ENCODE measurements at regions not wholly inside any gene's neighbourhood (a gene's known extent, or its start where the extent isn't known, plus 50 kb on each side); places are given as distances from the start of the nearest gene placed in this dataset.

- Histone ChIP-seq H2AFZ (ENCODE audit: low read length) (no peak overlapping the region), H3K4me3 (ENCODE audit: low read length) (no peak overlapping the region), H3K9ac (ENCODE audit: low read length) (no peak overlapping the region), H3K36me3 (ENCODE audit: insufficient read depth, low read length) (no peaks in the 10 kb centered on the region), H3K79me2 (ENCODE audit: low read length) (no peaks in the 10 kb centered on the region), H3K27me3 (ENCODE audit: low read length) (no peaks in the 10 kb centered on the region), H3K9me3 (ENCODE audit: low read length) (peaks cover 15% of the 10 kb centered on the region), H3K27ac (ENCODE audit: low read length) (no peak overlapping the region), H4K20me1 (ENCODE audit: insufficient read depth, low read depth, low read length) (no peaks in the 10 kb centered on the region), H3K4me1 (ENCODE audit: low read length) (no peaks in the 10 kb centered on the region), H3K4me2 (ENCODE audit: low read depth, low read length, poor library complexity, severe bottlenecking) (no peak overlapping the region), H3K9me2 (replicated peaks; ENCODE audit: insufficient read depth, low read length) (no peaks in the 10 kb centered on the region)
- no peak for DNase-seq
These were observed 104.5 kb downstream of the NR2F2 start for GRCh38 chr15:96435022-96435421.

DNA sequence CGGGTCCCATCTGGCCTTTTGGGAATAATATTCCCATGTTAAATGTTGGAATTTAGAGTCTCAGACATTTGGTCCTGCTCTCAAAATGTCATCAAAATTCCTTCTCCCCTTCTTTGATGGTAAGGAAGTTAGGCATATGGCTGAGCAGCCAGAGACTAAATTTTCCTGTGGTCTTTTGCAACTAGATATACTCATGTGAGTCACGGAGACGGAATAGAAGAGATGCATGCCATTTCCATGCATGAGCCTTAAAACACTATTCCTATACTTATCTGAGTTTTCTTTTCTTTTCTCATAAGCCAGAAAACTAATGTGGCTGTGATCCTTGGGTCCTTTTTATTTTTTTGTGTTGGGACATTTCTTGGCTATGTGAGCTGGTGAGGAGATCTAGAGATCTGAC is 105.3 kb downstream of the NR2F2 start:
- Histone ChIP-seq H4K20me1 (ENCODE audit: insufficient read depth, low read depth, low read length) (no peaks in the 10 kb centered on the region), H3K36me3 (ENCODE audit: insufficient read depth, low read length) (no peaks in the 10 kb centered on the region), H3K4me1 (ENCODE audit: low read length) (no peaks in the 10 kb centered on the region), H3K9me2 (replicated peaks; ENCODE audit: insufficient read depth, low read length) (no peaks in the 10 kb centered on the region), H3K27me3 (ENCODE audit: low read length) (no peaks in the 10 kb centered on the region), H2AFZ (ENCODE audit: low read length) (no peak overlapping the region), H3K4me2 (ENCODE audit: low read depth, low read length, poor library complexity, severe bottlenecking) (no peak overlapping the region), H3K4me3 (ENCODE audit: low read length) (no peak overlapping the region), H3K9ac (ENCODE audit: low read length) (no peak overlapping the region), H3K27ac (ENCODE audit: low read length) (no peak overlapping the region), H3K9me3 (ENCODE audit: low read length) (peaks cover 15% of the 10 kb centered on the region), H3K79me2 (ENCODE audit: low read length) (no peaks in the 10 kb centered on the region)
- no peak for DNase-seq

GRCh38 chr15:96440978-96441377 is 110.5 kb downstream of the NR2F2 start:
- Histone ChIP-seq H3K27me3 (ENCODE audit: low read length) (no peaks in the 10 kb centered on the region), H3K9me3 (ENCODE audit: low read length) (peaks cover 16% of the 10 kb centered on the region), H2AFZ (ENCODE audit: low read length) (no peak overlapping the region), H3K27ac (ENCODE audit: low read length) (no peak overlapping the region), H3K36me3 (ENCODE audit: insufficient read depth, low read length) (no peaks in the 10 kb centered on the region), H3K9ac (ENCODE audit: low read length) (no peak overlapping the region), H3K79me2 (ENCODE audit: low read length) (no peaks in the 10 kb centered on the region), H3K4me2 (ENCODE audit: low read depth, low read length, poor library complexity, severe bottlenecking) (no peak overlapping the region), H3K9me2 (replicated peaks; ENCODE audit: insufficient read depth, low read length) (no peaks in the 10 kb centered on the region), H3K4me1 (ENCODE audit: low read length) (no peaks in the 10 kb centered on the region), H4K20me1 (ENCODE audit: insufficient read depth, low read depth, low read length) (no peaks in the 10 kb centered on the region), H3K4me3 (ENCODE audit: low read length) (no peak overlapping the region)
- DNase-seq = no peak

- no peaks in the 10 kb centered on the region for H3K36me3 ChIP-seq (ENCODE audit: insufficient read depth, low read length)
- H3K4me1 ChIP-seq (ENCODE audit: low read length) = no peaks in the 10 kb centered on the region
- DNase-seq = no peak
- peaks cover 16% of the 10 kb centered on the region for H3K9me3 ChIP-seq (ENCODE audit: low read length)
- no peaks in the 10 kb centered on the region for H3K9me2 ChIP-seq (replicated peaks; ENCODE audit: insufficient read depth, low read length)
- no peaks in the 10 kb centered on the region for H3K79me2 ChIP-seq (ENCODE audit: low read length)
- H3K9ac ChIP-seq (ENCODE audit: low read length) = no peak overlapping the region
- H3K4me3 ChIP-seq (ENCODE audit: low read length) = no peak overlapping the region
- no peaks in the 10 kb centered on the region for H4K20me1 ChIP-seq (ENCODE audit: insufficient read depth, low read depth, low read length)
- no peak overlapping the region for H3K4me2 ChIP-seq (ENCODE audit: low read depth, low read length, poor library complexity, severe bottlenecking)
- no peak overlapping the region for H3K27ac ChIP-seq (ENCODE audit: low read length)
- H3K27me3 ChIP-seq (ENCODE audit: low read length) = no peaks in the 10 kb centered on the region
- H2AFZ ChIP-seq (ENCODE audit: low read length) = no peak overlapping the region
These were observed 111.6 kb downstream of the NR2F2 start for GRCh38 chr15:96442076-96442475.

DNA sequence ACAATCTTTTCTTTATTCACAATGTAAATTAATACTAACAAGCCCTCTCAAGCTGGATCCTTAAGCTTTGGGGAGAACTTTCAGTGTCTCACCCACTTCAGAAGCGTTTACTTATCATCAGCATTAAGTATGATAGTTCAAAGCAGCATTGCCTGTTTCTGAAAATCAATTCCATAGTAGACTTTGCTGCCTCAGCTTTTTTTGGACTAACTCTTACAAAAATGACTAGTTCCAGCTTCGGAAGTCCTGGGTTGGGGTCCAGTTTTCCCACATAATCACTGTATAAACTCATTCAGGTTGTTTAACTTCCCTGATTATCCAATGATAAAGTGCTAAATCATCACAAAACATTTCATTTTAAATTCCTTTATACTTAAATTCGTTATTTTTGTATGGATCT is 114.4 kb downstream of the NR2F2 start:
- Histone ChIP-seq H2AFZ (ENCODE audit: low read length) (no peak overlapping the region), H3K27ac (ENCODE audit: low read length) (no peak overlapping the region), H3K9me3 (ENCODE audit: low read length) (peaks cover 11% of the 10 kb centered on the region), H3K4me1 (ENCODE audit: low read length) (no peaks in the 10 kb centered on the region), H3K36me3 (ENCODE audit: insufficient read depth, low read length) (no peaks in the 10 kb centered on the region), H4K20me1 (ENCODE audit: insufficient read depth, low read depth, low read length) (no peaks in the 10 kb centered on the region), H3K9ac (ENCODE audit: low read length) (no peak overlapping the region), H3K4me2 (ENCODE audit: low read depth, low read length, poor library complexity, severe bottlenecking) (no peak overlapping the region), H3K4me3 (ENCODE audit: low read length) (no peak overlapping the region), H3K9me2 (replicated peaks; ENCODE audit: insufficient read depth, low read length) (no peaks in the 10 kb centered on the region), H3K79me2 (ENCODE audit: low read length) (no peaks in the 10 kb centered on the region), H3K27me3 (ENCODE audit: low read length) (no peaks in the 10 kb centered on the region)
- no peak for DNase-seq

DNA sequence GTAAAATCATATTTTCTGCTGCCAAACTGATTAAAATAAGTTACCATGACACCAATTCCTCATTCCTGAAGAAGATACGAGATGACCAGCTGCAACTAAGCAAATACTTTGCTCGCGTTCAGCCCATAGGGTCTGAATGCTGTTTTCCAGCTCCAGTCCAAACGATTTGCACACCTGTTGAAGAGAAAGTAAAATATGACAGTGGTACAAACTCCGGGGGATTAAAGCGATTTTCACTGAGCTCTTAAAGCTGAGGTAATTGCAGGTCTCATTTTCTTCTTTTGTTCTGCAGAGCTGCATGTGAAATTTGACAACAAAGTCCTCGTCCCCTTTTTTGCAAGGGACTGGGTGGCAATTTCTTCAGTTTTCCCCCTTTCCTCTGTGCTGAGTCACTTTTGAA is 118.4 kb downstream of the NR2F2 start:
- no peak for DNase-seq
- Histone ChIP-seq H4K20me1 (ENCODE audit: insufficient read depth, low read depth, low read length) (no peaks in the 10 kb centered on the region), H3K4me2 (ENCODE audit: low read depth, low read length, poor library complexity, severe bottlenecking) (no peak overlapping the region)

DNA sequence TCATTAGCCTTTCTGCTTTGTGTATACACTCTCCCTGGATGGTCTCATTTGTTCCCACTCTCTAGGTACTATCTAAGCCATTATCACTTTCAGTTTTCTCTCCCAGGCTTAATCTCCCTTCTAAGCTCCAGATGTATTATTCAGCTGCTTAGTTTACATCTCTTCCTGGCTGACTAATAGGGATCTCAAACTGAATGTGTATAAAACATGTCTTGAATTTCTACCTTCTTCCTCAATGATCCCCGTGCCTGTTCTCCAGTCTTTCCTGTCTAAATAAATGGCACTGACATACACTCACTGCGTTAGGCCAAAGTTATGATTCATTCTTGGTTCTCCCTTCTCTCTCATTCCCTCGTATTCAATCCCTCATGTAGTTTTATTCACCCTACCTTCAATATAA is 127.3 kb downstream of the NR2F2 start:
- Histone ChIP-seq H3K9ac (ENCODE audit: low read length) (no peak overlapping the region), H3K9me2 (replicated peaks; ENCODE audit: insufficient read depth, low read length) (no peaks in the 10 kb centered on the region)

More for the DNA sequence above, 118.4 kb downstream of the NR2F2 start:
- no peaks in the 10 kb centered on the region for H3K9me2 ChIP-seq (replicated peaks; ENCODE audit: insufficient read depth, low read length)
- H3K4me1 ChIP-seq (ENCODE audit: low read length) = no peaks in the 10 kb centered on the region
- H3K27ac ChIP-seq (ENCODE audit: low read length) = no peak overlapping the region
- no peaks in the 10 kb centered on the region for H3K27me3 ChIP-seq (ENCODE audit: low read length)
- H3K9ac ChIP-seq (ENCODE audit: low read length) = no peak overlapping the region
- H3K9me3 ChIP-seq (ENCODE audit: low read length) = peaks cover 19% of the 10 kb centered on the region
- H3K4me3 ChIP-seq (ENCODE audit: low read length) = no peak overlapping the region
- no peaks in the 10 kb centered on the region for H3K36me3 ChIP-seq (ENCODE audit: insufficient read depth, low read length)
- no peak overlapping the region for H2AFZ ChIP-seq (ENCODE audit: low read length)
- H3K79me2 ChIP-seq (ENCODE audit: low read length) = no peaks in the 10 kb centered on the region

GRCh38 chr15:96460106-96460505 is 129.6 kb downstream of the NR2F2 start:
- Histone ChIP-seq H3K9ac (ENCODE audit: low read length) (no peak overlapping the region), H3K4me3 (ENCODE audit: low read length) (no peak overlapping the region), H3K9me3 (ENCODE audit: low read length) (peaks cover 19% of the 10 kb centered on the region), H3K9me2 (replicated peaks; ENCODE audit: insufficient read depth, low read length) (no peaks in the 10 kb centered on the region), H3K4me2 (ENCODE audit: low read depth, low read length, poor library complexity, severe bottlenecking) (no peak overlapping the region), H4K20me1 (ENCODE audit: insufficient read depth, low read depth, low read length) (no peaks in the 10 kb centered on the region), H3K36me3 (ENCODE audit: insufficient read depth, low read length) (no peaks in the 10 kb centered on the region), H3K4me1 (ENCODE audit: low read length) (no peaks in the 10 kb centered on the region), H3K27me3 (ENCODE audit: low read length) (no peaks in the 10 kb centered on the region), H2AFZ (ENCODE audit: low read length) (no peak overlapping the region), H3K27ac (ENCODE audit: low read length) (no peak overlapping the region), H3K79me2 (ENCODE audit: low read length) (no peaks in the 10 kb centered on the region)
- no peak for DNase-seq

More for the DNA sequence above, 127.3 kb downstream of the NR2F2 start:
- H3K4me1 ChIP-seq (ENCODE audit: low read length) = no peaks in the 10 kb centered on the region
- no peak for DNase-seq
- no peak overlapping the region for H3K27ac ChIP-seq (ENCODE audit: low read length)
- no peak overlapping the region for H2AFZ ChIP-seq (ENCODE audit: low read length)
- no peaks in the 10 kb centered on the region for H3K27me3 ChIP-seq (ENCODE audit: low read length)
- H3K79me2 ChIP-seq (ENCODE audit: low read length) = no peaks in the 10 kb centered on the region
- peaks cover 23% of the 10 kb centered on the region for H3K9me3 ChIP-seq (ENCODE audit: low read length)
- no peak overlapping the region for H3K4me2 ChIP-seq (ENCODE audit: low read depth, low read length, poor library complexity, severe bottlenecking)
- no peaks in the 10 kb centered on the region for H4K20me1 ChIP-seq (ENCODE audit: insufficient read depth, low read depth, low read length)
- H3K36me3 ChIP-seq (ENCODE audit: insufficient read depth, low read length) = no peaks in the 10 kb centered on the region
- no peak overlapping the region for H3K4me3 ChIP-seq (ENCODE audit: low read length)

Data from Karpas-422 (cell line).